AG10803 (cell line): ENCODE measurements at regions not wholly inside any gene's neighbourhood (a gene's known extent, or its start where the extent isn't known, plus 50 kb on each side); places are given as distances from the start of the nearest gene placed in this dataset.
"Not testable (repeated sequence)": the region's sequence is repeated elsewhere in the genome, so short reads cannot be mapped to it uniquely, and the experiment has no call there.

Experiments
- DNase-seq: peaks from one replicate; pipeline ENCODE4 v3.0.0; 2010; ENCODE audit warnings: low read depth
- H3K4me3 ChIP-seq: 2 replicates; pipeline ENCODE4 v1.5.1; 2011; ENCODE audit warnings: mild to moderate bottlenecking, low read length, control low read depth
- TF ChIP-seq, protein P1 (sequence below): conservative IDR thresholded peaks from 2 replicates; pipeline ENCODE4 v1.5.1; 2011; ENCODE audit warnings: mild to moderate bottlenecking, low read length, control low read depth, inconsistent platforms

DNA sequence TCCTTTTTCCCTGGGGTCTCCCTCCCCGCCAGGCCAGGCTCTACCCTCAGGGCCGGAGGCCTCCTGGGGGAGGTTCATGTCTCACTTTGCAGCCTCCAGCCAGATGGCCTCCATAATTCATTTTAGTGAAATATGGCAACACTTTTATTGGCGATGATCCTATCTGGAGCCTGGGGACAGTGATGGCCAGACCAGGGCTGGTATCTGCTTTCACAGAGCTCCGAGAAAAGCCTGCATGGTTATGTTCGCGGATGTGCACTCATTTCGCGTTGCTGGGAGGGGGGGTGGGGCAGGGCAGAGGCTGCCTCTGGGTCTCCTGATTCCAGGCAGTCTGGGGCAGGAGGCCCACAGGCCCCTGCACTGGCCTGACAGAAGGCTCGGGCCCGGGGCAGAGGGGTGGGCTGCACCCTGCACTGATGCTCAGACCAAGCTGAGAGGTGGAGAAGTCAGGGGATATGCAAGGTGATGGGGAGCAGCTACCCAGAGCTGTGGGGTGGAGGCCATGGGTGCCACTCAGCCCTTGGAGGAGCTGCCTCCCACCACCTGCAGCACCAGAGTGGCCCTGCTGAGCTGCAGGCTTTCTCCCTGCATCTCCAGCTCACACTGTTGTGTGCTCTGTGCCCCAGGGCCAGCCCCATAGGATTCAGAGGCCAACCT, 85.3 kb upstream of the RET start:
- DNase-seq, result no peak
- TF ChIP-seq, protein P1, sequence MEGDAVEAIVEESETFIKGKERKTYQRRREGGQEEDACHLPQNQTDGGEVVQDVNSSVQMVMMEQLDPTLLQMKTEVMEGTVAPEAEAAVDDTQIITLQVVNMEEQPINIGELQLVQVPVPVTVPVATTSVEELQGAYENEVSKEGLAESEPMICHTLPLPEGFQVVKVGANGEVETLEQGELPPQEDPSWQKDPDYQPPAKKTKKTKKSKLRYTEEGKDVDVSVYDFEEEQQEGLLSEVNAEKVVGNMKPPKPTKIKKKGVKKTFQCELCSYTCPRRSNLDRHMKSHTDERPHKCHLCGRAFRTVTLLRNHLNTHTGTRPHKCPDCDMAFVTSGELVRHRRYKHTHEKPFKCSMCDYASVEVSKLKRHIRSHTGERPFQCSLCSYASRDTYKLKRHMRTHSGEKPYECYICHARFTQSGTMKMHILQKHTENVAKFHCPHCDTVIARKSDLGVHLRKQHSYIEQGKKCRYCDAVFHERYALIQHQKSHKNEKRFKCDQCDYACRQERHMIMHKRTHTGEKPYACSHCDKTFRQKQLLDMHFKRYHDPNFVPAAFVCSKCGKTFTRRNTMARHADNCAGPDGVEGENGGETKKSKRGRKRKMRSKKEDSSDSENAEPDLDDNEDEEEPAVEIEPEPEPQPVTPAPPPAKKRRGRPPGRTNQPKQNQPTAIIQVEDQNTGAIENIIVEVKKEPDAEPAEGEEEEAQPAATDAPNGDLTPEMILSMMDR, result no peak
- H3K4me3 ChIP-seq, result no peak overlapping the region

DNA sequence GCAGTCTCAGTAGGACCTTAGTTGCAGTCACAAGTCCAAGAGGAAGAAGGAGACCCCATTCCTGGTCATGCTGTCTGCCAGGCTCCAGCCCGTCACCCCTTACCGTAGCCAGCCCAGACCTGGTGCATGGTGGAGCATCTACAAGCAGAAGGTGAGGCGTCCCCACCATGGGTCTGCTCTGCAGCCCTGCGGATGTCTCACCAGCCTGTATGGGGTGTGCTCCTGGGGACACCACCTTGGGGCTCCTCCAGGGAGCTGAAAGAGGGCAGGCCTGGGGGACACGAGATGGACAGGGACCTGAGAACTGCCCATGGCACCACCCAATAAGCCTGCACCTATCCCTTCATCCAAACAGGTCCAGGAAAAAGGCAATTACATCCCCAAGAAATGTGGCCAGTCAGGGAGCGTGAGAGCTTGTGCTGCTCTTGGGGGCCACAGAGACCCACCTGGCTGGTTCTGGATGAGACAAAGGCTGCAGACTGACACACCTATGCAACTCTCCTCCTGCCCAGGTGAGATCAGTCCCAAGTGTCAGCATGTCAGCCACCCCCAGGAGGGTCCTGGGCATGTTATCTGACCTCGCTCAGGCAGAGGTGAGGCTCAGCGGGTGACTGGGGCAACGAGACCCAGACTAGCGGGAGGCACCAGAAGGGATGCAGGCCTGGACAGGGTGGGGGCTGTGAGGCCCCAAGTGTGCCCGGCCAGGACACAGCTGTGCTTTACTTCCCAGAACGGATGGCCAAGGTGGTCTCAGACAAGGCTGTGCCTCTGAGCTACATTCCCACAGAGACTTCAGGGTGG, 84.5 kb upstream of the RET start:
- TF ChIP-seq, protein P1, result no peak
- no peak for DNase-seq
- no peak overlapping the region for H3K4me3 ChIP-seq

DNA sequence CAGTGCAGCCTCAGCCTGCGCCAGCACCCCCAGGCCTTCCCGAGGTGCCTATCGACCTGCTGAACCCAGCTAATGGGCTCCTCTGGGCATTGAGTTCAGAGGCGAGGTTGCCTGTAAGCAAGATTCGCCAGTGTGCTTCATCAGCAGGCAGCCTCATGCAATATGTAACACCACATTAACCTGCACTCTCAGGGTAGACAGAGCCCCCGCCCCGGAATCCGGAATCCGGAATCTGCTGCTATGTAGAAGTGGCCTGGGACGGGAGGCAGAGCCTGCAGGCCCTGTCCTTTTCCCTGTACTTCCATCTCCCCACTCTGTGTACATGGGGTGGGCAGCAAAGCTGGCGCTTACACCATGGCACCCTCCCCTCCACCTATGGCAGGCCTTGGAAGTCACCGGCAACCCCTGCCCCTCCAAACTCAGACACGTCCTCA, 83.9 kb upstream of the RET start:
- H3K4me3 ChIP-seq, result no peak overlapping the region
- TF ChIP-seq, protein P1, result no peak
- no peak for DNase-seq

DNA sequence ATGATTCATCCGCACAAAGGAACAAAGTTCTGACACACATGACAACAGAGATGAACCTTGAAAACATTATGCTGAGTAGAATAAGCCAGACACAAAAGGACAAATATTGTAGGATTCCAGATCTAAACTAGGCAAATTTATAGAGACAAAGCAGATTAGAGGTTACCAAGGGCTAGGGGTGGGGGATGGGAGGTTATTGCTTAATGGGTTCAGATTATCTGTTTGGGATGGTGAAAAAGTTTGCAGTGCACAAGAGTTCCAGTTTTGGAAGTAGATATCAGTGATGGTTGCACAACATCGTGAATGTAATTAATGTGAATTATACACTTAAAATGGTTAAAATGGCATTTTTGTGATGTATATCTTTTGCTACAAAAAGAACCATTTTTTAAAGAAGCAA, 82.0 kb upstream of the RET start:
- not testable (repeated sequence) for H3K4me3 ChIP-seq, DNase-seq

DNA sequence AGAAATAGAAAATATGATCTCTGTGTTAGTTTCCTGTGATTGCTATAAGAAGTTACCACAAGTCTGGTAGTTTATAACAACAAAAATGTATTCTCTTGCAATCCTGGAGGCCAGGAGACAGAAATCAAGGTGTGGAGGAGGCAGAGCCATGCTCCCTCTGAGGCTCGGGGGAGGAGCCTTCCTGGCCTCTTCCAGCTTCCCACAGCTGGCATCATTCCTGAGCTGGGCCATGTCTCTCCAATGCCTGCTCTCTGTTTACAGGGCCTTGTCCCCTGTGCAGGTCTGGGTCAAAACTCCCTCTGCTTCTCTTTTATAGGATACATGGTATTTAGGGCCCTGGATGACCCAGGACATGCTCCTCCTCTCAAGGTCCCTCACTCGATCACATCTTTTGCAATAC, 81.3 kb upstream of the RET start:
- DNase-seq, result no peak
- H3K4me3 ChIP-seq, result no peak overlapping the region
- TF ChIP-seq, protein P1, result no peak

GRCh38 chr10:42996588-42996987, 80.3 kb upstream of the RET start:
- DNase-seq, result no peak
- TF ChIP-seq, protein P1, result no peak

GRCh38 chr10:42997151-42997848, 79.6 kb upstream of the RET start:
- no peak for DNase-seq
- H3K4me3 ChIP-seq, result no peak overlapping the region
- TF ChIP-seq, protein P1, result no peak

More at GRCh38 chr10:42996588-42996987, 80.3 kb upstream of the RET start:
- no peak overlapping the region for H3K4me3 ChIP-seq
